ENCODE measurements at regions not wholly inside any gene's neighbourhood (a gene's known extent, or its start where the extent isn't known, plus 50 kb on each side); places are given as distances from the start of the nearest gene placed in this dataset.
"Not testable (repeated sequence)": the region's sequence is repeated elsewhere in the genome, so short reads cannot be mapped to it uniquely, and the experiment has no call there.

GRCh38 chr17:77085926-77086432 is 54.8 kb upstream of the SEC14L1 start:
- Histone ChIP-seq H3K27me3 (ENCODE audit: control insufficient read depth in 3 of 3, insufficient read depth in 3 of 3, low read length in 3 of 3) (no peaks in the 10 kb centered on the region), H3K4me1 (ENCODE audit: control insufficient read depth in 3 of 3, insufficient read depth in 2 of 3, low read depth in 1 of 3, low read length in 2 of 3) (peaks cover 4 to 10% (median 4%) of the 10 kb centered on the region in 3 donors), H3K27ac (ENCODE audit: low read depth in 1 of 3, low read length in 2 of 3) (no peak overlapping the region), H3K36me3 (ENCODE audit: control insufficient read depth in 3 of 3, insufficient read depth in 2 of 3, low read depth in 1 of 3, low read length in 3 of 3) (peaks cover 0 to 12% (median 0%) of the 10 kb centered on the region in 3 donors), H3K4me3 (ENCODE audit: low read depth in 1 of 3, low read length in 3 of 3) (no peak overlapping the region), H3K9me3 (ENCODE audit: control insufficient read depth in 2 of 2, insufficient read depth in 1 of 2, low read depth in 1 of 2, low read length in 1 of 2) (no peaks in the 10 kb centered on the region)
- FAIRE-seq: no peak
- DNase-seq: no peak
- 32 to 39% (median 34%) methylated on average over 8 of the region's 8 CpGs for WGBS, 3 donors

GRCh38 chr17:77086433-77087010 is 54.2 kb upstream of the SEC14L1 start:
- no peak for FAIRE-seq
- Histone ChIP-seq H3K9me3 (ENCODE audit: control insufficient read depth in 2 of 2, insufficient read depth in 1 of 2, low read depth in 1 of 2, low read length in 1 of 2) (no peaks in the 10 kb centered on the region), H3K4me1 (ENCODE audit: control insufficient read depth in 3 of 3, insufficient read depth in 2 of 3, low read depth in 1 of 3, low read length in 2 of 3) (peaks cover 4 to 10% (median 4%) of the 10 kb centered on the region in 3 donors), H3K36me3 (ENCODE audit: control insufficient read depth in 3 of 3, insufficient read depth in 2 of 3, low read depth in 1 of 3, low read length in 3 of 3) (peaks cover 0 to 18% (median 4%) of the 10 kb centered on the region in 3 donors), H3K4me3 (ENCODE audit: low read depth in 1 of 3, low read length in 3 of 3) (no peak overlapping the region), H3K27me3 (ENCODE audit: control insufficient read depth in 3 of 3, insufficient read depth in 3 of 3, low read length in 3 of 3) (no peaks in the 10 kb centered on the region), H3K27ac (ENCODE audit: low read depth in 1 of 3, low read length in 2 of 3) (no peak overlapping the region)
- 17 to 18% (median 17%) methylated on average over 11 of the region's 11 CpGs for WGBS, 3 donors
- DNase-seq: peak; percentile 82 to 86

GRCh38 chr17:77087650-77088454 is 52.9 kb upstream of the SEC14L1 start:
- no peaks in the 10 kb centered on the region for H3K9me3 ChIP-seq (ENCODE audit: control insufficient read depth in 2 of 2, insufficient read depth in 1 of 2, low read depth in 1 of 2, low read length in 1 of 2)
- peak overlapping the region; percentile 2 to 87 (median 37) for H3K27ac ChIP-seq (ENCODE audit: low read depth in 1 of 3, low read length in 2 of 3)
- WGBS, 3 donors: 49 to 63% (median 63%) methylated on average over 16 of the region's 16 CpGs
- no peak for DNase-seq
- H3K36me3 ChIP-seq (ENCODE audit: control insufficient read depth in 3 of 3, insufficient read depth in 2 of 3, low read depth in 1 of 3, low read length in 3 of 3): peaks cover under 1 to 25% (median 4%) of the 10 kb centered on the region in 3 donors
- peak overlapping the region in 2 of 3 donors; percentile 84 to 94 for H3K4me3 ChIP-seq (ENCODE audit: low read depth in 1 of 3, low read length in 3 of 3)
- no peaks in the 10 kb centered on the region for H3K27me3 ChIP-seq (ENCODE audit: control insufficient read depth in 3 of 3, insufficient read depth in 3 of 3, low read length in 3 of 3)
- peaks cover 4 to 10% (median 4%) of the 10 kb centered on the region in 3 donors for H3K4me1 ChIP-seq (ENCODE audit: control insufficient read depth in 3 of 3, insufficient read depth in 2 of 3, low read depth in 1 of 3, low read length in 2 of 3)
- FAIRE-seq: no peak

- Histone ChIP-seq H3K4me1 (ENCODE audit: control insufficient read depth in 3 of 3, insufficient read depth in 2 of 3, low read depth in 1 of 3, low read length in 2 of 3) (peaks cover 4 to 10% (median 4%) of the 10 kb centered on the region in 3 donors), H3K27me3 (ENCODE audit: control insufficient read depth in 3 of 3, insufficient read depth in 3 of 3, low read length in 3 of 3) (no peaks in the 10 kb centered on the region), H3K9me3 (ENCODE audit: control insufficient read depth in 2 of 2, insufficient read depth in 1 of 2, low read depth in 1 of 2, low read length in 1 of 2) (no peaks in the 10 kb centered on the region), H3K36me3 (ENCODE audit: control insufficient read depth in 3 of 3, insufficient read depth in 2 of 3, low read depth in 1 of 3, low read length in 3 of 3) (peaks cover 4 to 32% (median 5%) of the 10 kb centered on the region in 3 donors), H3K27ac (ENCODE audit: low read depth in 1 of 3, low read length in 2 of 3) (peak overlapping the region; percentile 55 to 89 (median 87)), H3K4me3 (ENCODE audit: low read depth in 1 of 3, low read length in 3 of 3) (peak overlapping the region; percentile 67 to 94 (median 84))
- DNase-seq (peak; percentile 94 to 96), FAIRE-seq (no peak)
- WGBS, 3 donors: 0 to 1% (median 0%) methylated on average over 40 of the region's 40 CpGs
Observed at GRCh38 chr17:77088455-77089123, 52.2 kb upstream of the SEC14L1 start.

- FAIRE-seq (no peak), DNase-seq (peak; percentile 13 to 35)
- Histone ChIP-seq H3K27ac (ENCODE audit: low read depth in 1 of 3, low read length in 2 of 3) (peak overlapping the region; percentile 55 to 89 (median 87)), H3K4me1 (ENCODE audit: control insufficient read depth in 3 of 3, insufficient read depth in 2 of 3, low read depth in 1 of 3, low read length in 2 of 3) (peaks cover 4 to 10% (median 4%) of the 10 kb centered on the region in 3 donors), H3K9me3 (ENCODE audit: control insufficient read depth in 2 of 2, insufficient read depth in 1 of 2, low read depth in 1 of 2, low read length in 1 of 2) (no peaks in the 10 kb centered on the region), H3K4me3 (ENCODE audit: low read depth in 1 of 3, low read length in 3 of 3) (peak overlapping the region; percentile 67 to 94 (median 84)), H3K36me3 (ENCODE audit: control insufficient read depth in 3 of 3, insufficient read depth in 2 of 3, low read depth in 1 of 3, low read length in 3 of 3) (peaks cover 4 to 37% (median 5%) of the 10 kb centered on the region in 3 donors), H3K27me3 (ENCODE audit: control insufficient read depth in 3 of 3, insufficient read depth in 3 of 3, low read length in 3 of 3) (no peaks in the 10 kb centered on the region)
- WGBS, 3 donors: 1% methylated on average over 6 of the region's 6 CpGs
Observed at GRCh38 chr17:77089124-77089490, 51.7 kb upstream of the SEC14L1 start.

GRCh38 chr17:77089949-77090348 is 50.8 kb upstream of the SEC14L1 start:
- H3K27ac ChIP-seq (ENCODE audit: low read depth in 1 of 3, low read length in 2 of 3); H3K4me3 ChIP-seq (ENCODE audit: low read depth in 1 of 3, low read length in 3 of 3); H3K9me3 ChIP-seq (ENCODE audit: control insufficient read depth in 2 of 2, insufficient read depth in 1 of 2, low read depth in 1 of 2, low read length in 1 of 2); FAIRE-seq; H3K27me3 ChIP-seq (ENCODE audit: control insufficient read depth in 3 of 3, insufficient read depth in 3 of 3, low read length in 3 of 3); DNase-seq: not testable (repeated sequence)
- peaks cover 4 to 45% (median 7%) of the 10 kb centered on the region in 3 donors for H3K36me3 ChIP-seq (ENCODE audit: control insufficient read depth in 3 of 3, insufficient read depth in 2 of 3, low read depth in 1 of 3, low read length in 3 of 3)
- peaks cover 4 to 10% (median 4%) of the 10 kb centered on the region in 3 donors for H3K4me1 ChIP-seq (ENCODE audit: control insufficient read depth in 3 of 3, insufficient read depth in 2 of 3, low read depth in 1 of 3, low read length in 2 of 3)
- 82 to 90% (median 87%) methylated on average over 10 of the region's 10 CpGs for WGBS, 3 donors

- Histone ChIP-seq H3K27me3 (ENCODE audit: control insufficient read depth in 3 of 3, insufficient read depth in 3 of 3, low read length in 3 of 3) (no peaks in the 10 kb centered on the region), H3K9me3 (ENCODE audit: control insufficient read depth in 2 of 2, insufficient read depth in 1 of 2, low read depth in 1 of 2, low read length in 1 of 2) (no peaks in the 10 kb centered on the region), H3K27ac (ENCODE audit: low read depth in 1 of 3, low read length in 2 of 3) (no peak overlapping the region), H3K36me3 (ENCODE audit: control insufficient read depth in 3 of 3, insufficient read depth in 2 of 3, low read depth in 1 of 3, low read length in 3 of 3) (peaks cover 4 to 50% (median 7%) of the 10 kb centered on the region in 3 donors), H3K4me3 (ENCODE audit: low read depth in 1 of 3, low read length in 3 of 3) (no peak overlapping the region), H3K4me1 (ENCODE audit: control insufficient read depth in 3 of 3, insufficient read depth in 2 of 3, low read depth in 1 of 3, low read length in 2 of 3) (peaks cover 4 to 10% (median 4%) of the 10 kb centered on the region in 3 donors)
- DNase-seq (no peak), FAIRE-seq (no peak)
- WGBS, 3 donors: 48 to 75% (median 63%) methylated on average over 5 of the region's 5 CpGs
Observed at GRCh38 chr17:77090476-77090875, 50.3 kb upstream of the SEC14L1 start.

Measured in small intestine (tissue), 7 donors.